Mesenchymal stem cell (in vitro differentiated cells and primary cell): ENCODE measurements at regions not wholly inside any gene's neighbourhood (a gene's known extent, or its start where the extent isn't known, plus 50 kb on each side); places are given as distances from the start of the nearest gene placed in this dataset.
A peak's percentile ranks its signal among the peaks of the same experiment; 100 is the strongest.

Experiments
- DNase-seq: peaks from one replicate; pipeline ENCODE4 v3.0.0-alpha.2; 2013
- H2AFZ ChIP-seq: one replicate; pipeline ENCODE4 v1.6.1; 2013; ENCODE audit warnings: low read depth, mild to moderate bottlenecking, control low read depth, inconsistent platforms, low read length, moderate library complexity
- H2AK5ac ChIP-seq: 2 replicates; pipeline ENCODE4 v1.6.1; 2013; ENCODE audit warnings: low read length, moderate library complexity, mild to moderate bottlenecking, inconsistent platforms; ENCODE audit not compliant: severe bottlenecking
- H2BK120ac ChIP-seq: one replicate; pipeline ENCODE4 v1.6.1; 2013; ENCODE audit warnings: low read depth, mild to moderate bottlenecking, inconsistent platforms, low read length, moderate library complexity
- H2BK12ac ChIP-seq, 2 experiments: one replicate each; pipeline ENCODE4 v1.6.1; 2013; ENCODE audit warnings: inconsistent platforms in 2 of 2, low read length in 2 of 2, mild to moderate bottlenecking in 2 of 2, moderate library complexity in 2 of 2, control low read depth in 1 of 2
- H2BK15ac ChIP-seq: one replicate; pipeline ENCODE4 v1.6.1; 2013; ENCODE audit warnings: mild to moderate bottlenecking, low read depth, inconsistent platforms; ENCODE audit not compliant: poor library complexity, severe bottlenecking
- H2BK5ac ChIP-seq: 2 replicates; pipeline ENCODE4 v1.6.1; 2013; ENCODE audit warnings: low read depth, mild to moderate bottlenecking, low read length, control low read depth, inconsistent platforms; ENCODE audit not compliant: poor library complexity, severe bottlenecking
- H3K14ac ChIP-seq, 2 experiments: one replicate each; pipeline ENCODE4 v1.6.1; 2013; ENCODE audit warnings: inconsistent platforms in 2 of 2, low read length in 2 of 2, control low read depth in 1 of 2, mild to moderate bottlenecking in 1 of 2, moderate library complexity in 1 of 2
- H3K18ac ChIP-seq, 2 experiments: one replicate each; pipeline ENCODE4 v1.6.1; 2013; ENCODE audit warnings: inconsistent platforms in 2 of 2, low read length in 2 of 2, control low read depth in 1 of 2, low read depth in 1 of 2, mild to moderate bottlenecking in 1 of 2
- H3K23ac ChIP-seq, 2 experiments: one replicate each; pipeline ENCODE4 v1.6.1; 2013; ENCODE audit warnings: inconsistent platforms in 2 of 2, low read length in 2 of 2, mild to moderate bottlenecking in 2 of 2, moderate library complexity in 2 of 2, control low read depth in 1 of 2
- H3K27ac ChIP-seq: 2 replicates; pipeline ENCODE4 v1.5.1; 2013; ENCODE audit warnings: mild to moderate bottlenecking, moderate library complexity, low read length, control low read depth, inconsistent platforms; ENCODE audit not compliant: poor library complexity, severe bottlenecking
- H3K27me3 ChIP-seq, 2 experiments: 2 replicates each; pipeline versions ENCODE4 v1.6.1 to v1.7.0; 2013; ENCODE audit warnings: low read length in 2 of 2, mild to moderate bottlenecking in 2 of 2, moderate library complexity in 2 of 2, control low read depth in 1 of 2, inconsistent platforms in 1 of 2; ENCODE audit not compliant: control insufficient read depth in 1 of 2, insufficient read depth in 1 of 2
- H3K36me3 ChIP-seq, 2 experiments: 2 replicates each; pipeline versions ENCODE4 v1.6.1 to v1.7.0; 2013; ENCODE audit warnings: low read length in 2 of 2, control low read depth in 1 of 2, inconsistent platforms in 1 of 2, low read depth in 1 of 2, mild to moderate bottlenecking in 1 of 2; ENCODE audit not compliant: insufficient read depth in 2 of 2, control insufficient read depth in 1 of 2
- H3K4ac ChIP-seq, 2 experiments: one replicate each; pipeline ENCODE4 v1.6.1; 2013; ENCODE audit warnings: inconsistent platforms in 2 of 2, low read length in 2 of 2, mild to moderate bottlenecking in 2 of 2, moderate library complexity in 2 of 2, control low read depth in 1 of 2, low read depth in 1 of 2
- H3K4me1 ChIP-seq: 2 replicates; pipeline ENCODE4 v1.6.1; 2013; ENCODE audit warnings: low read depth, low read length, control low read depth; ENCODE audit not compliant: control insufficient read depth, insufficient read depth
- H3K4me2 ChIP-seq: 2 replicates; pipeline ENCODE4 v1.6.1; 2013; ENCODE audit warnings: low read length, mild to moderate bottlenecking, inconsistent platforms; ENCODE audit not compliant: poor library complexity, severe bottlenecking
- H3K4me3 ChIP-seq, 2 experiments: 2 replicates each; pipeline versions ENCODE4 v1.5.1 to v1.7.0; 2013; ENCODE audit warnings: low read length in 2 of 2, mild to moderate bottlenecking in 2 of 2, control low read depth in 1 of 2, low read depth in 1 of 2; ENCODE audit not compliant: insufficient read depth in 1 of 2
- H3K79me1 ChIP-seq: replicated peaks from 2 replicates; pipeline ENCODE4 v1.6.1; 2013; ENCODE audit warnings: mild to moderate bottlenecking, control low read depth, low read length, inconsistent platforms; ENCODE audit not compliant: poor library complexity, severe bottlenecking
- H3K9ac ChIP-seq: 2 replicates; pipeline ENCODE4 v1.7.0; 2013; ENCODE audit warnings: mild to moderate bottlenecking, low read length, moderate library complexity
- H3K9me3 ChIP-seq: 2 replicates; pipeline ENCODE4 v1.7.0; 2013; ENCODE audit warnings: mild to moderate bottlenecking, low read length; ENCODE audit not compliant: control insufficient read depth
- H4K8ac ChIP-seq: one replicate; pipeline ENCODE4 v1.6.1; 2013; ENCODE audit warnings: inconsistent platforms, mild to moderate bottlenecking, low read length, moderate library complexity
- H4K91ac ChIP-seq: one replicate; pipeline ENCODE4 v1.6.1; 2013; ENCODE audit warnings: mild to moderate bottlenecking, low read length, inconsistent platforms
- WGBS: methylation state at CpG from one replicate; pipeline ENCODE4 v1.1.7; 2013; ENCODE audit warnings: mixed read lengths; 5-methylcytosine and 5-hydroxymethylcytosine counted together

- Histone ChIP-seq H2BK12ac (peak overlapping the region; percentile 34 to 50), H3K27me3 (peaks cover 0 to 4% of the 10 kb centered on the region in 2 experiments), H3K4me2 (peak overlapping the region; percentile 6), H2BK5ac (no peak overlapping the region), H3K4ac (peak overlapping the region; percentile 2 to 15), H3K4me1 (peaks cover 66% of the 10 kb centered on the region), H2AFZ (no peak overlapping the region), H3K27ac (peak overlapping the region; percentile 34), H3K9me3 (no peaks in the 10 kb centered on the region), H3K18ac (peak overlapping the region; percentile 26 to 44), H3K14ac (peak overlapping the region in 1 of 2 experiments; percentile 31), H2BK15ac (no peak overlapping the region), H3K36me3 (no peaks in the 10 kb centered on the region), H3K79me1 (peaks cover 2% of the 10 kb centered on the region), H4K8ac (peak overlapping the region; percentile 88), H2BK120ac (no peak overlapping the region), H4K91ac (peak overlapping the region; percentile 74), H3K4me3 (no peak overlapping the region), H3K23ac (no peak overlapping the region), H3K9ac (no peak overlapping the region), H2AK5ac (peak overlapping the region; percentile 1)
- WGBS, result 89% methylated on average over 5 of the region's 5 CpGs
- no peak for DNase-seq
Measured at GRCh38 chr10:78964274-78964951, 104.4 kb upstream of the ZMIZ1 start.

GRCh38 chr10:78964952-78965633 lies 103.7 kb upstream of the ZMIZ1 start:
- 30% methylated on average over 12 of the region's 17 CpGs for WGBS

GRCh38 chr10:78966182-78966787 lies 102.5 kb upstream of the ZMIZ1 start:
- H3K18ac ChIP-seq, result peak overlapping the region; percentile 15 to 38
- H2BK12ac ChIP-seq, result peak overlapping the region in 1 of 2 experiments; percentile 80
- peak overlapping the region in 1 of 2 experiments; percentile 63 for H3K4ac ChIP-seq
- H3K4me3 ChIP-seq, result no peak overlapping the region
- H2BK15ac ChIP-seq, result no peak overlapping the region
- no peak for DNase-seq
- H3K14ac ChIP-seq, result no peak overlapping the region
- peak overlapping the region; percentile 65 for H2AK5ac ChIP-seq
- no peak overlapping the region for H3K9ac ChIP-seq
- no peak overlapping the region for H3K4me2 ChIP-seq
- no peak overlapping the region for H3K23ac ChIP-seq
- H3K27ac ChIP-seq, result no peak overlapping the region
- no peaks in the 10 kb centered on the region for H3K36me3 ChIP-seq
- peak overlapping the region; percentile 15 for H4K91ac ChIP-seq
- H2BK120ac ChIP-seq, result no peak overlapping the region
- no peaks in the 10 kb centered on the region for H3K9me3 ChIP-seq
- no peak overlapping the region for H2BK5ac ChIP-seq
- H4K8ac ChIP-seq, result no peak overlapping the region
- H3K4me1 ChIP-seq, result peaks cover 55% of the 10 kb centered on the region
- no peak overlapping the region for H2AFZ ChIP-seq
- WGBS, result 96% methylated on average over 10 of the region's 11 CpGs
- peaks cover 2% of the 10 kb centered on the region for H3K79me1 ChIP-seq
- peaks cover 0 to 4% of the 10 kb centered on the region in 2 experiments for H3K27me3 ChIP-seq

More at GRCh38 chr10:78964952-78965633, 103.7 kb upstream of the ZMIZ1 start:
- Histone ChIP-seq H3K4me1 (peaks cover 64% of the 10 kb centered on the region), H3K4ac (peak overlapping the region; percentile 10 to 15), H3K27ac (peak overlapping the region; percentile 64), H2BK120ac (peak overlapping the region; percentile 23), H2BK5ac (peak overlapping the region; percentile 74), H3K36me3 (no peaks in the 10 kb centered on the region), H4K8ac (peak overlapping the region; percentile 88), H3K9me3 (no peaks in the 10 kb centered on the region), H2AK5ac (peak overlapping the region; percentile 34), H3K23ac (no peak overlapping the region), H4K91ac (peak overlapping the region; percentile 76), H3K79me1 (peaks cover 2% of the 10 kb centered on the region), H2BK15ac (no peak overlapping the region), H3K4me2 (peak overlapping the region; percentile 6), H3K9ac (no peak overlapping the region), H2BK12ac (peak overlapping the region; percentile 49 to 69), H3K27me3 (peaks cover 0 to 4% of the 10 kb centered on the region in 2 experiments), H3K18ac (peak overlapping the region; percentile 26 to 51), H2AFZ (no peak overlapping the region), H3K14ac (peak overlapping the region in 1 of 2 experiments; percentile 12), H3K4me3 (no peak overlapping the region)
- peak; percentile 65 for DNase-seq
